ENCODE measurements at regions not wholly inside any gene's neighbourhood (a gene's known extent, or its start where the extent isn't known, plus 50 kb on each side); places are given as distances from the start of the nearest gene placed in this dataset.
"Not testable (repeated sequence)": the region's sequence is repeated elsewhere in the genome, so short reads cannot be mapped to it uniquely, and the experiment has no call there.

DNA sequence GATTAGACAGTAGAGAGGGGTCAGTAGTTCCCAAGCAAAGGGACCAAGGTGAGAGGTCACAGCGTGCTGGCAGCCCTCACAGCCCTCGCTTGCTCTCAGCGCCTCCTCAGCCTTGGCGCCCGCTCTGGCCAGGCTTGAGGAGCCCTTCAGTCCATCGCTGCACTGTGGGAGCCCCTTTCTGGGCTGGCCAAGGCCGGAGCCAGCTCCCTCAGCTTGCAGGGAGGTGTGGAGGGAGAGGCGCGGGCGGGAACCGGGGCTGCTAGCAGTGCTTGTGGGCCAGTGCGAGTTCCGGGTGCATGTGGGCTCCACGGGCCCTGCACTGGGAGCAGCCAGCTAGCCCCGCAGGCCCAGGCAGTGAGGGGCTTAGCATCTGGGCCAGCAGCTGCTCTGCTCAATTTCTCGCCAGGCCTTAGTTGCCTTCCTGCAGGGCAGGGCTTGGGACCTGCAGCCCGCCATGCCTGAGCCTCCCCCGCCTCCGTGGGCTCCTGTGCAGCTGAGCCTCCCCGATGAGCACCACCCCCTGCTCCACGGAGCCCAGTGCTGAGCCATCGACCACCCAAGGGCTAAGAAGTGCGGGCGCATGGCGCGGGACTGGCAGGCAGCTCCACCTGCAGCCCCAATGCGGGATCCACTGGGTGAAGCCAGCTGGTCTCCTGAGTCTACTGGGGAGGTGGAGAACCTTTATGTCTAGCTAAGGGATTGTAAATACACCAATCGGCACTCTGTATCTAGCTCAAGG, 177.0 kb downstream of the TBX18 start:
- not testable (repeated sequence) for H3K36me3 ChIP-seq (ENCODE audit: control insufficient read depth, insufficient read depth, low read length); H3K27ac Mint-ChIP-seq; H3K4me3 Mint-ChIP-seq; H3K27me3 ChIP-seq (ENCODE audit: control insufficient read depth, insufficient read depth, low read length, poor library complexity, severe bottlenecking); H3K27ac ChIP-seq (ENCODE audit: low read depth, low read length); H3K36me3 Mint-ChIP-seq (ENCODE audit: low read depth); H3K4me1 ChIP-seq (ENCODE audit: control insufficient read depth, insufficient read depth, low read length); H3K9ac ChIP-seq (ENCODE audit: extremely low read depth, low read length, poor library complexity, severe bottlenecking); DNase-seq; H3K4me3 ChIP-seq (ENCODE audit: low read length); H3K27me3 Mint-ChIP-seq (ENCODE audit: insufficient read depth)
- H3K9me3 ChIP-seq (ENCODE audit: control insufficient read depth, low read length): peaks cover 11% of the 10 kb centered on the region
- Mint-ChIP-seq H3K4me1 (peaks cover 14% of the 10 kb centered on the region), H3K9me3 (peaks cover 21% of the 10 kb centered on the region)
- WGBS, 2 experiments (ENCODE audit: insufficient coverage in 1 of 2, insufficient read length in 1 of 2): 92 to 100% methylated on average over 4 to 28 of the region's 28 CpGs

DNA sequence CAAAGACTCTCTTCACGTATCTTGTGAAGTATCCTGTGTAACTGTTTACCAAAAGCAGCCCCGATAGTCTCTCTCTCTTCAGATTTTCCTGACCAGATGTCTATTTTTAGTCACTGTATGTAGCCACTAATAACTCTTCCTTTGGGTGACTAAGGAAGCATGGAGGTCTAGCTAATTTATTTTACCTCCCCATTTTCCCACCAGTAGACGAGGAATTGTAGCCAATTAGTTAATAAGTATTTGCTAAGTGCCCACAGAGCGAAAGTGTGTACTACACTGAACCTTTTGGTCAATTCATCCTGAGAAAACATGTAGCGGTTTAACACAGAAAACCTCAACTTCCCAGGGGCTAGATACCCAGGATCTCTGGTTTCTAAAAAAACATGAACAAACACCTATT, 180.6 kb downstream of the TBX18 start:
- Histone ChIP-seq H3K27me3 (ENCODE audit: control insufficient read depth, insufficient read depth, low read length, poor library complexity, severe bottlenecking) (no peaks in the 10 kb centered on the region), H3K4me3 (ENCODE audit: low read length) (no peak overlapping the region), H3K9me3 (ENCODE audit: control insufficient read depth, low read length) (peaks cover 22% of the 10 kb centered on the region), H3K9ac (ENCODE audit: extremely low read depth, low read length, poor library complexity, severe bottlenecking) (no peak overlapping the region), H3K27ac (ENCODE audit: low read depth, low read length) (no peak overlapping the region), H3K4me1 (ENCODE audit: control insufficient read depth, insufficient read depth, low read length) (no peaks in the 10 kb centered on the region), H3K36me3 (ENCODE audit: control insufficient read depth, insufficient read depth, low read length) (no peaks in the 10 kb centered on the region)
- 95 to 97% methylated on average over 4 of the region's 5 CpGs for WGBS, 2 experiments (ENCODE audit: insufficient coverage in 1 of 2, insufficient read length in 1 of 2)
- Mint-ChIP-seq H3K27me3 (ENCODE audit: insufficient read depth) (no peaks in the 10 kb centered on the region), H3K9me3 (peaks cover 32% of the 10 kb centered on the region), H3K27ac (no peak overlapping the region), H3K4me1 (peaks cover 6% of the 10 kb centered on the region), H3K4me3 (no peak overlapping the region), H3K36me3 (ENCODE audit: low read depth) (peaks cover 6% of the 10 kb centered on the region)
- TF ChIP-seq, protein P1, sequence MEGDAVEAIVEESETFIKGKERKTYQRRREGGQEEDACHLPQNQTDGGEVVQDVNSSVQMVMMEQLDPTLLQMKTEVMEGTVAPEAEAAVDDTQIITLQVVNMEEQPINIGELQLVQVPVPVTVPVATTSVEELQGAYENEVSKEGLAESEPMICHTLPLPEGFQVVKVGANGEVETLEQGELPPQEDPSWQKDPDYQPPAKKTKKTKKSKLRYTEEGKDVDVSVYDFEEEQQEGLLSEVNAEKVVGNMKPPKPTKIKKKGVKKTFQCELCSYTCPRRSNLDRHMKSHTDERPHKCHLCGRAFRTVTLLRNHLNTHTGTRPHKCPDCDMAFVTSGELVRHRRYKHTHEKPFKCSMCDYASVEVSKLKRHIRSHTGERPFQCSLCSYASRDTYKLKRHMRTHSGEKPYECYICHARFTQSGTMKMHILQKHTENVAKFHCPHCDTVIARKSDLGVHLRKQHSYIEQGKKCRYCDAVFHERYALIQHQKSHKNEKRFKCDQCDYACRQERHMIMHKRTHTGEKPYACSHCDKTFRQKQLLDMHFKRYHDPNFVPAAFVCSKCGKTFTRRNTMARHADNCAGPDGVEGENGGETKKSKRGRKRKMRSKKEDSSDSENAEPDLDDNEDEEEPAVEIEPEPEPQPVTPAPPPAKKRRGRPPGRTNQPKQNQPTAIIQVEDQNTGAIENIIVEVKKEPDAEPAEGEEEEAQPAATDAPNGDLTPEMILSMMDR (conservative IDR thresholded peaks at IDR 0.05): no peak
- DNase-seq: no peak

DNA sequence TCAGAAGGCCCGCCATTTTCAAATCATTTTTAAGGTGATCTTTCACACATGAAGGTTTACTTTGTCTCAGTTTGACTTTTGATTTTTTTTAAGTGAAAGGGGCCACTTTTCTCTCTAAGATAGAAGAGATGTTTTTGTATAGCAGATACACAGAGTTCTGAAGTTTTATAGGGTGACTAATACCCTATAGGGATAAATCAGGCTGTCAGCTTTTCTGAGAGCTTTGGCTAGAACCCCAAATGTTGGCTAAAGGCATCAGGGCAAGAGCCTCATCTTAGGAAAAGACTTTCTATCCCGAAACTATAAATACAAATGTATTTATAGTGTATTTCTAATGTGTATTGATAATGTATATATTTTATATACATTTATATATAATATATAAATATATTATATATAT, 181.4 kb downstream of the TBX18 start:
- H3K36me3 ChIP-seq (ENCODE audit: control insufficient read depth, insufficient read depth, low read length): no peaks in the 10 kb centered on the region
- TF ChIP-seq, protein P1 (conservative IDR thresholded peaks at IDR 0.05): no peak
- H3K9ac ChIP-seq (ENCODE audit: extremely low read depth, low read length, poor library complexity, severe bottlenecking): no peak overlapping the region
- no peak overlapping the region for H3K27ac ChIP-seq (ENCODE audit: low read depth, low read length)
- H3K27ac Mint-ChIP-seq: no peak overlapping the region
- no peaks in the 10 kb centered on the region for H3K27me3 Mint-ChIP-seq (ENCODE audit: insufficient read depth)
- peaks cover 20% of the 10 kb centered on the region for H3K9me3 ChIP-seq (ENCODE audit: control insufficient read depth, low read length)
- no peak overlapping the region for H3K4me3 Mint-ChIP-seq
- WGBS, 2 experiments (ENCODE audit: insufficient coverage in 1 of 2, insufficient read length in 1 of 2): 100% methylated on average over 1 of the region's 2 CpGs
- no peaks in the 10 kb centered on the region for H3K4me1 ChIP-seq (ENCODE audit: control insufficient read depth, insufficient read depth, low read length)
- no peak overlapping the region for H3K4me3 ChIP-seq (ENCODE audit: low read length)
- peaks cover 26% of the 10 kb centered on the region for H3K9me3 Mint-ChIP-seq
- H3K27me3 ChIP-seq (ENCODE audit: control insufficient read depth, insufficient read depth, low read length, poor library complexity, severe bottlenecking): no peaks in the 10 kb centered on the region
- peaks cover 2% of the 10 kb centered on the region for H3K36me3 Mint-ChIP-seq (ENCODE audit: low read depth)
- H3K4me1 Mint-ChIP-seq: peaks cover 6% of the 10 kb centered on the region
- no peak for DNase-seq
